ENCODE measurements at regions not wholly inside any gene's neighbourhood (a gene's known extent, or its start where the extent isn't known, plus 50 kb on each side); places are given as distances from the start of the nearest gene placed in this dataset.

DNA sequence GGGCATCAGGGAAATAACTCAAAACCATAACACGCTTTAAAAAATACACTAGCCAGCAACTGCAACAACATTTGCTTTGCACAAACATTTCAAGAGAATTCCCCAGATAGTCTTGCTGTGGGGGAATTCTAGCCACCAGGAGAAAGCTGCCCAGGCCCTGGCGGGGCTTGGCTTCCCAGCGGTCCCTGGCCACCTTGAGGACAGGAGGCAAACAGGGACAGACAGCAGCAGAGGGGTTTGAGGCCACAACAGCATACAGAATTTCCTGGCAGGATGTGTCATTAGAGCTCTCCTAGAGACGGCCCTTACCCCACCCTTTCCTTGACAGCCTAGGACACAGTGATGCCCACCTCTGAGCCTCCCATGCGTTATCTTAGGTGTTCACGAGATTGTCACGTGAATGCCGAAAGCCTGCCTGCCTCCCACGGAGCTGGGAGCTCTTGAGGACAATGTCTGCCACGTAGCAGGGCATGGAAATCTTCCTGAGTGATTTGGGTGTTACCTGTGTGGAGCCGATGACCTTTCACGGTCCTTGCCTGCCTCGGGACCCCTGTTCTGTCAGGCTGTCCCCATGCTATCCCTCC is 114.3 kb downstream of the RBFOX3 start:
- intact Hi-C loops (cut with DNase I), result no loop called here
- Histone ChIP-seq H3K36me3 (no peaks in the 10 kb centered on the region), H3K27ac (no peak overlapping the region), H3K27me3 (peaks cover 0 to 24% (median 0%) of the 10 kb centered on the region in 9 donors), H3K4me3 (no peak overlapping the region), H3K4me1 (no peaks in the 10 kb centered on the region), H3K9me3 (no peaks in the 10 kb centered on the region)
- WGBS, 4 donors, result 49 to 55% (median 50%) methylated on average over 13 of the region's 13 CpGs
- TF ChIP-seq, protein P1, sequence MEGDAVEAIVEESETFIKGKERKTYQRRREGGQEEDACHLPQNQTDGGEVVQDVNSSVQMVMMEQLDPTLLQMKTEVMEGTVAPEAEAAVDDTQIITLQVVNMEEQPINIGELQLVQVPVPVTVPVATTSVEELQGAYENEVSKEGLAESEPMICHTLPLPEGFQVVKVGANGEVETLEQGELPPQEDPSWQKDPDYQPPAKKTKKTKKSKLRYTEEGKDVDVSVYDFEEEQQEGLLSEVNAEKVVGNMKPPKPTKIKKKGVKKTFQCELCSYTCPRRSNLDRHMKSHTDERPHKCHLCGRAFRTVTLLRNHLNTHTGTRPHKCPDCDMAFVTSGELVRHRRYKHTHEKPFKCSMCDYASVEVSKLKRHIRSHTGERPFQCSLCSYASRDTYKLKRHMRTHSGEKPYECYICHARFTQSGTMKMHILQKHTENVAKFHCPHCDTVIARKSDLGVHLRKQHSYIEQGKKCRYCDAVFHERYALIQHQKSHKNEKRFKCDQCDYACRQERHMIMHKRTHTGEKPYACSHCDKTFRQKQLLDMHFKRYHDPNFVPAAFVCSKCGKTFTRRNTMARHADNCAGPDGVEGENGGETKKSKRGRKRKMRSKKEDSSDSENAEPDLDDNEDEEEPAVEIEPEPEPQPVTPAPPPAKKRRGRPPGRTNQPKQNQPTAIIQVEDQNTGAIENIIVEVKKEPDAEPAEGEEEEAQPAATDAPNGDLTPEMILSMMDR (IDR thresholded peaks at IDR 0.05), result no peak
- no peak for TF ChIP-seq POLR2A (IDR thresholded peaks at IDR 0.05)
- DNase-seq, result no peak
- no peak for ATAC-seq

DNA sequence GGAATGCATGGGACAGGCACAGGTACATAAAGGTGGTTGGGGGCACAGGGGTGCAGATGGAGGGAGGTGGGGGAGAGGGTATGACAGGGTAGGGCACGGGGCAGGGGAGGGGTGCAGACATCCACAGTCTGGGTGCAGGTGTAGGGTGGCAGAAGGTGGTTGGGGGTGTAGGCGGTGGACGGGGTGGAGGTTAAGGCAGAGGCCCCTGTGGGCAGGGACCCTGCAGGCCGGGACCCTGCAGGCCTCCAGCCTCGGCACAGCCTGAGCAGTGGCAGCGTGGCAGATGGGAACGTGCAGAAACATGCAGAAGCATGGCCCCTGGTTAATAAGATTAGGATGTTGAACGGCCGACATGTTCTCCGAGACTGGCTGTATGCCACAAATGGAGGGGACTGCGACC is 115.2 kb downstream of the RBFOX3 start:
- TF ChIP-seq POLR2A (IDR thresholded peaks at IDR 0.05), result no peak
- TF ChIP-seq, protein P1 (IDR thresholded peaks at IDR 0.05), result no peak
- Histone ChIP-seq H3K4me1 (no peaks in the 10 kb centered on the region), H3K4me3 (no peak overlapping the region), H3K27me3 (peaks cover 0 to 15% (median 0%) of the 10 kb centered on the region in 9 donors), H3K9me3 (no peaks in the 10 kb centered on the region), H3K36me3 (no peaks in the 10 kb centered on the region), H3K27ac (no peak overlapping the region)
- WGBS, 4 donors, result 81 to 88% (median 82%) methylated on average over 11 of the region's 11 CpGs
- DNase-seq (no peak), ATAC-seq (no peak)
- intact Hi-C loops (cut with DNase I), result no loop called here

DNA sequence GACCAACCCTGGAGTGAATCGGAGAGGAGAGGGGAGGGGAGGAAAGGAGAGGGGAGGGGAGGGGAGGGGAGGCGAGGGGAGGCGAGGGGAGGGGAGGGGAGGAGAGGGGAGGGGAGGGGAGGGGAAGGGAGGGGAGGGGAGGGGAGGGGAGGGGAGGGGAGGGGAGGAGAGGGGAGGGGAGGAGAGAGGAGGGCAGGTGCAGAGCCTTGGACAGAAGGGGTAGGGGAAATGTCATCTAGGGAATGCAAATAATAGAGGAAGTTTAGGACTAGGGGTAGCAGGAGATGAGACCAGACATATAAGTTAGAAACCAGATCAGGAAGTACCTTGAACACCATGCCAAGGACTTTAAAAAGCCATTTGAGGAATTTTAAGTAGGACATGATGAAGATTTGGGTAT is 119.8 kb downstream of the RBFOX3 start:
- no peak overlapping the region for H3K4me3 ChIP-seq
- intact Hi-C loops (cut with DNase I), result no loop called here
- H3K9me3 ChIP-seq, result no peaks in the 10 kb centered on the region
- peaks cover 0 to 20% (median 5%) of the 10 kb centered on the region in 9 donors for H3K27me3 ChIP-seq
- DNase-seq (no peak), ATAC-seq (no peak)
- H3K36me3 ChIP-seq, result no peaks in the 10 kb centered on the region
- TF ChIP-seq POLR2A (IDR thresholded peaks at IDR 0.05), result no peak
- TF ChIP-seq, protein P1 (IDR thresholded peaks at IDR 0.05), result no peak
- H3K4me1 ChIP-seq, result no peaks in the 10 kb centered on the region
- WGBS, 4 donors, result 40 to 80% (median 61%) methylated on average over 1 to 2 of the region's 3 CpGs; no CpG with 5 or more reads in 1 of the 4 donors
- H3K27ac ChIP-seq, result no peak overlapping the region

DNA sequence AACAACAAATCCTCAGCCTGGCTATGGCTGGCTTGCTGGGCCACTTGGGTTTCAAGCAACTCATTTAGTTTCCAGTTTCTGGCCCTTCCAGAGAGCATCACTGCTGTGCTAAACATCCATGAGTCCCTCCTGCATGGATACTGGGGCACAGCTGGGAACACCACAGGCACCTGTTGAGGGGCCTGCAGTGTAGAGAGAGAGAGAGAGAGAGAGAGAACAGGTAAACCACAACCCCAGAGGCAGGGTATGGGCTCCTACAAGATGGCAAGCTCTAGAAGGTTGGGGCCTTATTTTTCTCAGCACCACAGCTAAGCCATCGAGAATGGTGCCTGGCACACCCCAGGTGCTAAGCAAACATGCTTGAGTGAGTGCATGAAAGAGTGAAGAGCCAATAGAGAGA is 120.3 kb downstream of the RBFOX3 start:
- TF ChIP-seq POLR2A (IDR thresholded peaks at IDR 0.05), result no peak
- TF ChIP-seq, protein P1 (IDR thresholded peaks at IDR 0.05), result no peak
- Histone ChIP-seq H3K9me3 (no peaks in the 10 kb centered on the region), H3K4me3 (no peak overlapping the region), H3K36me3 (no peaks in the 10 kb centered on the region), H3K27ac (no peak overlapping the region), H3K27me3 (peaks cover 0 to 25% (median 10%) of the 10 kb centered on the region in 9 donors), H3K4me1 (no peaks in the 10 kb centered on the region)
- no peak for DNase-seq
- 21 to 43% (median 30%) methylated on average over 1 of the region's 1 CpG for WGBS, 4 donors
- ATAC-seq, result no peak
- intact Hi-C loops (cut with DNase I), result no loop called here
